ENCODE measurements at regions not wholly inside any gene's neighbourhood (a gene's known extent, or its start where the extent isn't known, plus 50 kb on each side); places are given as distances from the start of the nearest gene placed in this dataset.

DNA sequence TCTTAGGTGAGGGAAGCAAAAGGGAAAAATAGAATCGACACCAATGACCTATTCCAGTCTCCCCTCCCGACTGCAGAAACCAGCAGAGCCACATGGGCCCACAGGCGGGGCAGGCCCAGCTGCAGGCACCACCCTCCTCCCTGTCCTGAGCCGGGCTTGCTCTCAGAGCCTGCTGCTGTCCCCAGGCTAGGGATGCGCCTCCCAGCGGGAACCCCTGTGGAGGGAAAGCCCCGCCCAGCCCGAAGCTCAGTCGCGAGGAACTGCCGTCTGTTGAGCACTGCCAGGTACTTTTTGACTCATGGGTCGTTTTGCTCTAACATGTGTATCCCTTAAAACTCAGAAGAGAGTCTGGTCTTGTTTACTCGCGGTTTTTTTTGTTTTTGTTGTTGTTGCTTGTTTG, 124.5 kb upstream of the RET start:
- DNase-seq (ENCODE audit: low spot score) = peak; percentile 70

DNA sequence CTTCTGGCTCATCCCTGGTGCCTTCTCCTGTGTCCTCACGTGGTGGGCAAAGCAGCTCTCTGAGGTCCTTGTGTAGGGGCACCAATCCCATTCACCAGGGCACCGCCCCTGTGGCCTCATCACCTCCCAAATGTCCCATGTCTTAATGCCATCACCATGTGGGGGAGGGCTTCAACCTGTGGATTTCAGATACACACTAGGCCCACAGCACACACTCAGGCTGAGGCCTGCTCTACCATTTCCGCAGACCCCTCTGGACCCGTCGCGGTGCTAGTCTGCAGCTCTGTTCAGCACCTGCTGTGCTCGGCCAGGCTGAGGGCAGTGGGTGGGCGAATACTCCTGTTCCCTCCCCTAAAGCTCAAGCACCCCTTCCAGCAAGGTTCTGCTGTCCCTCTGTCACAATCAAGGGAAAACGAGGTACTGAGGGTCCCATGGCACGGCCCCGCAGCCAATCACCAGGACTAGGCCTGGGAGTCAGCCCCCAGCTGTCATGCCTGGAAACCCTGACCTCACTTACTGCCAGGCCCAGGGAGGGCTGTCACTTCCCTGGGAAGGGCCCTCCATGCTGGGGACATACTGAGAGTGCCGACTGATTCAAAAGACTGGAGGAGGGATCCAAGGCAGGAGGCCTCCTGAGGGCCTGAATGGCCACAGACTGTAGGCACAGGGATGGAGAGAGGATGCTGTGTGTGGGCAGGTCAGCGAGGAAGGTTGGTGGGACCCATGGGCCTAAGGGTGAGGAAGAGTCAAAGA, 123.8 kb upstream of the RET start:
- DNase-seq (ENCODE audit: low spot score) = no peak

DNA sequence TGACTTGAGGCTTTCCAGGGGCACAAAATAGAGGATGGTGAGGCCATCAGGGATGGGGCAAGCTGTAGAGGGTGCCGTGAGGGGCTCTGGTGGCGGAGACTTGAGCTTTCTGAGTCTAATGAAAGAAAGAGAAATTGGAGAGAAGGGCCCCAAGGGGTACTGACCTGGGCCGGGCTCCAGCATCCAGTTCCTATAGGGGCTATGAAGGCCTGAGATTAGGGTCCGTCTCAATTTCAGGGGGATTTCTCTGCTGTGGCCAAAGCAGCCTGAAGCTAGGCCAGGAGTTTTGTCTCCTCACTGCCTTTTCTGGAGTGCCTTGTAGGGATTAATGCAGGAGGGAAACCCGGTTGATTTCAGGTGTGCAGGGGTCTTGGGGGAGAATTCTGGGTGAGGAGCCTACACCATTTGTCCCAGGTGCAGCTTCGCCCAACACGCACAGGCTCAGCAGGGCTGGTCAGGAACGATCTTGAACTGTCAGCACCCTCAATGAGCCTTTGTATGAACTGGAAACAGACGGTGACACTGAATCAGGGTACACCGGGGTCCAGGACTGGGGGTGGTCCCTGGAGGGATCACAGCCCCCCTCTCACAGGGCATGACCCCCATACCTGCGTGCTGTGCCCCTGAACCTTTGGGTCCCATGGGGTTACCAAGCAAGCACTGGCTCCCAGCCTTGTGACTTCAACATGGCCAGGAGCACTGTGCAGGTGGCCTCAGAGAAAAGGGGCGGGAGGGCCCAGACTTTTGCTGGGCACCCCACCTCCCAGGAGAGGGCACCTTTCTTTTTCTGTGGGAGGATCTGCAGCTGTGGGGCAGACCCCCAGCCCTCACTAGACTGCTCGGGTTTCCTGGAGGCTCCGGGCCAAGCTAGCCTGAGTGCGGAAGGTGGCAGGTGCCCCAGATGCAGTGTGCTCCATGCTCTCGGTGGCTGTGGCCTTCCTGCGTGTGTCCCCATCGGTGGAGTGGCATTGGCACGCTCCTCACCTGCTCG, 122.9 kb upstream of the RET start:
- no peak for DNase-seq (ENCODE audit: low spot score)

DNA sequence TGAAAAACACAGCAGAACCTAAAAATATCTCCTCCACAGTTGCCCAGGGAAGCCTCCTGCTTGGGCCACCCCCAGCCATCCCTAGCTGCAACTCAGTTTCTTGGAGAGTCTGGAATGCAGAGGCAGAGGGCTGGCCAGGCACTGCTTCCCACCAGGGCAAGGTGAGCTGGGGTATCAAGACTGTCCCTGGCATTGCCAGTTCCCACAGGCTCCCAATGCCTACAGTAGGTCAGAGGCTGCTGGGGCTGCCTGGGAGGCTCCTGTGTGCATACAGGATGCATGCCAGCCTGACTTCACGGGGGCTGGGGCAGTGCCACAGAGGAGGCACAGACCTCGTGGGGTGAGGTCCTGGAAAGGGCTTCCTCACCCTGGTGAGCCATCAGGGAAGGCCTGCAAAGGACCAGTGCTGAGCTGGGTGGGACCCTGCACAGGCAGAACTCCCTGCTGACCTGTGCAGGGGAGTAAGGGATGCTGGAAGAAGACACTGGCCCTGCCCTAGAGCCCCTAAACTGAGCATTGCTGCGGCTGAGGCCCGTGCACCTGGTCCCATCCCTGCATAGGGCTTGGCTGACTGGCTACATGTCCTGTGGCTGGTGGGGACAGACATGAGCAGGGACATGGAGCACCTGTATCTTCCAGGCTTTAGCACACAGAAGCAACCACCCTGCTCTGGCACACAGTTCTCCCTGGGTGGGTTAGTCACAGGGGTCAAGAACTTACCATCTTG, 121.9 kb upstream of the RET start:
- no peak for DNase-seq (ENCODE audit: low spot score)

DNA sequence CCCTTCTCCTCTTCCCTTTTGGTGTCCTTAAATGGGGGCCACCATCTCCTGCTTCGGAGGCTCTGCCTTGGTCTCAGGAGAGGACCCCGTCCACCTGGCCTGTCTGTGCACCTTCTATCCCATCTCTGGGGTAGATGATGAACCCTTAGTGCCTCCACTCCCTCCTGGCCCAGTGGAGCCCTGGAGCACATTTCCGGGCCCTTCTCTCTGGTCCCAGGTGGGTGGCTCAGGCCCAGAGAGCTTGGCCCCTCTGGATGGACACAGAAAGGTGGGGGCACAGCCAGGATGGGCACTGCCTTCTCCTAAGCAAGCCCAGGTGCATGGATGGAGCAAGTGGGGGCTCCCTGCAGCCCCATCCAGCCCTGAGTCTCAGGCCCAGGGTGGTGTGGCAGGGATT, 121.4 kb upstream of the RET start:
- DNase-seq (ENCODE audit: low spot score) = no peak

DNA sequence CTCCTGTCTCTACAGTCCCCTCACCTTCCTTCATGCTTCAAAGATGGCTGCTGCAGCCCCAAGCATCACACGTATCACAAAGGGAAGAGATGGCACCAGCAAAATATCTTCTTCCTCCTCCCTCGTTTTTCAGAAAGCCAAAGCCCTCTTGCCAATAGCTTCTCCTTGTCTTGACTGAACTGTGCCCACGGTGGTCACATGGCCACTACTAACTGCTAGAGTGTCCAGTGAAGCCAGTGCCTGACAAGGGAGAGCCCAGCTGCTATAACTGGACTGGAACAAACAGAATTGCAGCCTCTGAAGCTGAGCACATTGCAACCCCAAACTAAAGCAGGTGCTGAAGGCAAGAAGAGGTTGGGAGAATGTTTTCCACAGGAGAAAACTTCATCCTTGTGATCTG, 120.8 kb upstream of the RET start:
- no peak for DNase-seq (ENCODE audit: low spot score)

DNA sequence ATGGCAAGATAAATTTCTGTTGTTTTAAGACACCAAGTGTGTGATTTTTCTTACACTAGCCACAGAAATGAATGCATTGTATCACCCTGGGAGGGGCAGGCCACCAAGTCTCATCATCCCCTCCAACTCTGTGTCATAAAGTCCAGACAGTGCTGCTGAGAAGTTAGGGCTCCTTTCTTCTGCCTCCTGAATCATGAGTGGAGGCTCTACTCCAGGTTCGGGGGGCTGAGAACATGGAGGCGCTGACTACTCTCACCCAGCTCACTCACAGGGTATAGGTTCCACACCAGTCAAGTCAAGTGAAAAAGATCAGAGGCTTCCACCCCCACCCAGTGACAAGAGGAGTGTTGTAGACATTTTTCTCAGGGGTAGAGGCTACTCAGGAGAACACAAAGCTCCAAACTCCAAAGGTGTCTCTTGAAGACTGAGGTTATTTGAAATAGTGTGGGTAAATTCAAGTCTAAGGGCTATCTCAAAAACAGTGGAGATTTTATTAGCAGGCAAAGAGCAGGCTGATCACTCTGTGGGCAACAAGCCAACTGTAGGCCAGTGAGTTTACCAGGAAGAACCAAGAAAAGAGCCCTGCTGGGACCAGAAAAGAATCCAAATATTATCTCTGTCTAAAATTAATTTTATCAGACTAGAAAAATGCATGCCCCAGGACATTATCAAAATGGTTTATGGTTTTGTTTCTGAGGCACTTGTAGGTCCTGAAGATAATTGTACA, 118.6 kb upstream of the RET start:
- no peak for DNase-seq (ENCODE audit: low spot score)

DNA sequence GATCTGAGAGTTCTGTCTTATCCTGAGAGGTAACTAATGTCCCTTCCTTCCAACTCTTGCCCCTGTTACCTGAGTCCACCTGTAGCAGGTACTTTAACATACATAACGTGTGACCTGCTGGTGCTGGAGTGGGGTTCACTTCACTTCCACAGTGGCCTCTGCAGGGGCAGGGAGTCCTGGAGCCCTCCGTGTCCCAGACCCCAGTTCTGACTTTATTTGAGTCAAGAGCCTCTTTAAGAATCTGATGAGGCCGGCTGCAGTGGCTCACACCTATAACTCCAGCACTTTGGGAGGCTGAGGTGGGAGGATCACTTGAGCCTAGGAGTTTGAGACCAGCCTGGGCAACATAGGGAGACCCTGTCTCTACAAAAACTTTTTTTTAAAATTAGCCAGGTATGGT, 117.0 kb upstream of the RET start:
- DNase-seq (ENCODE audit: low spot score) = no peak

DNA sequence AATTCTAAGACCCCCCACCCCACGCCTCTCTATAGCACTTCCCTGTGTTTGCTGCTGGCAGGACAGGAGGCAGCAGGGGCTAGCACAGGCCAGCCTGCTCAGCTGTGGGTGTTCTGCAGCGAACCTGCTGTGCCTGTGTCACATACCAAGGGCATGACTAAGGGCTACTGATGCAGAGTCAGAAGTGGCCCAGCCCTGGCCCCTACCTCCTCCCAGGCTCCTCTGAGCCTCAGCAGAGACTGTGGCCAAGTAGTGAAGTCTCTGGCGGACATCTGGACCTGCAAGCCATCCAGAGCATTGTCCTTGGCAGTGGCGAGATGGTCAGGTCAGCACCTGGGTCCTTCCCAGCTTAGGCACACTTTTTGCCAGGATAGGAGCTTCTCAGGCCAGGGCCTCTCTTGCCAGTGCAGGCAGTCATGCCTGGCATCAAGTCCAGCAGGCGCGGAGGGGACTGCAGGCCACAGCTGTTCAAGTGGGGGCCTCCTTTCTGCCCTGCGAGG, 116.3 kb upstream of the RET start:
- peak; percentile 77 for DNase-seq (ENCODE audit: low spot score)

DNA sequence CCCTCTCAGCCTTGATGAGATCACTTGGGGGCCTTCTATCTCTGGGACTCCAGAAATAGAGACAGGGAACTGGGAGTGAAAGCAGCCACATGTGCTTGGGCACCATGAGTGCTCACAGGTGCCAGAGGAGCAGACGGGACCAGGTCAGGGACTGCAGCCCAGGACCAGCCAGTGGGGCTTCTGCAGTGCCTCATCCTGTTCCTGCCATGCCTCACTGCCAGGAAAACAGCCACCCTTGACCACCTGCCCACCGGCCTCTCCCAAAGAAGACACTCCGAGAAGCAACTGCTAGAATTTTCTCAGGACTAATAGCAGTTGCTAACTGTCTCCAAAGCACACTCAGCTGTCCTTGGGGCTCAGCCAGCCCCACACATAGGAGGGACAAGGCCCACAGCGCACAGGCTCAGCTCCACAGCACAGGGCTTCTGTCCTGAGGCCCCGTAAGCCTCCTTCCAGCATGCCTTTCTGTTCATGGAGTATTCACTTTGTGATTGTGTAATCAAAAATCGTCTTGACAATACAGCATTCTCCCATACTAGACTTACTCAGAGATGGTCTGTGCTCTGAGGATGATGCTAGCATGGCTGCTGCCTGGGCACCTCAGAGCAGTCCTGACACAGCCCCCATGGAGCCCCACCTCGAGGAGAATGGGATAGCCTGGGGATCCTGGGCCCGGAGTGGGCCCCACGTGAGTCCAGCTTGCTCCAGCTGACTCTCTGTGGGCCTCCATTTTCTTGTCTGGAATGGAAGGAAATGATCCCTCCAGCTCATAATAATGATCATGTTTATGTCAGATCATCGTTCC, 115.7 kb upstream of the RET start:
- no peak for DNase-seq (ENCODE audit: low spot score)

DNA sequence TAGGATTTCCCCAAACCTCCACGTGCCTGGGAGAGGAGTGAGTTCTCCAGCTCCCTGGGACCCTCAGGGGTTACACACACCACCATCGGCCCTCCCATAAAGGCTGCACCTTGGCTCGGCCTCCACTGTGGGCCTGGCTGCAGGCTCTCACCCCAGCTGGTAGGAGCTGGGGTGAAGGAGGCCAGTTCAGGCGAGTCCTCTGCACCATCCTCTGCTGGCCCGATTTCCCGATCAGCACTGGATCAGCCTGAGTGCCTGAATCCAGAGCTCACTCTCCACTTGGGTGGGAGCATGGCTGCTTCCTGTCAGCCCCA, 115.1 kb upstream of the RET start:
- no peak for DNase-seq (ENCODE audit: low spot score)

DNA sequence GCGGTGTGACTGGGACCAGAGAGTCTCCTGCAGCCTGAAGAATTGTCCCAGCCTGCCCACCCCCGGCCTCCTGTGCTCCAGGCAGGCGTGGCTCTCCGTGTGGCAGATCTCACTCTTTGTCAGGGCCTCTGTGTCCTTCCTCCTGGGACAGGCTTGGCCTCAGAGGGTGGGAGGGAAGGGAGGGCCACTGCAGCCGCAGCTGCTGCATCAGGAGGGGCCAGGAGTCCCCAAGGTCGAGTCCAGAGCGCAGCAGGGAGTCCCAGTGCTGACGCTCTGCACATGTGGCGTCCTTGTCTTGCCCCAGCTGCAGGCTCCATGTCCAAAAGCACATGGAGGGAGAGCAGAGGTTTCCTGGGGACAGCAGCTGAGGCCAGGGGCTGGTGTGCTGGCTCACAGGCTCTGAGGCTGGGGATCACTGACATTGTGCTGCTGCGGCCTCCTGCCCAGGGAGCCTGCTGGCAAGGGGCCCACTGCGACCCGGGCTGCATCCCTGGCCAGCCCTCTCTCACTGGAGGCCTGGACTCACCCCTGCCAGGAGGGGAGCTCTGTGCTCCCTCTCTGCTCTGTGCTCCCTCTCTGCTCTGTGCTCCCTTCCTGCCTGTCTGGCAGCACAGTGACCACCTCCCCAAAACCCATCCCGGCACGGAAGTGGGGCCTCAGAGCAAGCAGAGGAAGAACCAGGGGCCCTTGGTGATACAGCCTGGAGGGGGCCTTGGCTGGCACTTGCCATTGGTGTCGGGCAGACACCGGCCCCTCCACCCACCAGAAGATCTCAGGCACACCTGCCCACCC, 114.6 kb upstream of the RET start:
- DNase-seq (ENCODE audit: low spot score) = no peak

DNA sequence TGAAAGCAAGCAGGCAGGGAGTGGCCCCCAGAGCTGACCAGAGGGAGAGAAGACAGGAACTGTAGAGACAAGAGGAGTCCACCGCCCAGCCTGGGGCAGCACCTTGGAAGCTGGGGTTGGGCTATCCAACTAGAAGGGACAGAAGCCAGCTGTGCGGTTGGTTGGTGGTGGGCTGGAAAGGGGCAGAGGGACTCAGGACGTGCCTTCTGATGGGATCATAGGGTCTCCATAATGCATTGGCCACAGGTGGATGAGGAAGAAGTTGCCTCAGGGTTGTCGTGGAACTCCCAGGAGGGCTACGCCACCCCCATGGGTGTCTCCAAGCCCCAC, 114.0 kb upstream of the RET start:
- no peak for DNase-seq (ENCODE audit: low spot score)

DNA sequence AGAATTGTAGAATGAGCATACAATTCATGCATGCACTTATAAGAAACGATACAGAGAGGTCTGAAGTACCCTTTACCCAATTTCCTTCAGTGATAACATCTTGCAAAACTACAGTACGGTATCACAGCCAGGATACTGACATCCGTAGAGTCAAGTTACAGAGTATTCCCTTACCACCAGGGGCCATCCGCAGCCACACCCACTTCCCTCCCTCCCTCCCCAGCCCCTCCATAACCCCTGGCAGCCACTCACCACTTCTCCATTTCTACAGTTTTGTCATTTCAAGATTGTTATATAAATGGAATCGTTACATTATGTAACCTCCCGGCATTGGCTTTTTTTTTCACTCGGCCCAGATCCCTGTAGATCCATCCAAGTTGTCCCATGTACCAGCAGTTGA, 113.6 kb upstream of the RET start:
- no peak for DNase-seq (ENCODE audit: low spot score)

DNA sequence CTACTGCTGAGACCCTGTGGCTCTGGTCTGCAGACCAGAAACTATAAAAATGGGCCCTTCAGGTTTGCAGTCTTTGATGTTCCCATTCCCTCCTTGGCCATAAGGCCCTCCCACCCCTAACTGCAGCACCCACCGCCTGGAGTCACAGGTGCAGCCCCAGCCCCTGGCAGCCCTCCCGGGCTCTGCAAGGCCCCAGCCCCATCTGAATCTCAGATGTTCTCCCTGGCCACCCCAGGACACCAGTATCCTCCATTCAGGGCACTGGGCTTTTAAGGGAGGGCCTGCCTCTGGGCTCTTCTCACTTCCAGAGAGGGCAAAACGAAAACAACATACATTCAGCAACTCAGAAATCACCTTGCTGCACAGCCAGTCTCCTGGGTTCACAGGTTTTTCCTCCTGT, 107.7 kb upstream of the RET start:
- DNase-seq (ENCODE audit: low spot score) = no peak

DNA sequence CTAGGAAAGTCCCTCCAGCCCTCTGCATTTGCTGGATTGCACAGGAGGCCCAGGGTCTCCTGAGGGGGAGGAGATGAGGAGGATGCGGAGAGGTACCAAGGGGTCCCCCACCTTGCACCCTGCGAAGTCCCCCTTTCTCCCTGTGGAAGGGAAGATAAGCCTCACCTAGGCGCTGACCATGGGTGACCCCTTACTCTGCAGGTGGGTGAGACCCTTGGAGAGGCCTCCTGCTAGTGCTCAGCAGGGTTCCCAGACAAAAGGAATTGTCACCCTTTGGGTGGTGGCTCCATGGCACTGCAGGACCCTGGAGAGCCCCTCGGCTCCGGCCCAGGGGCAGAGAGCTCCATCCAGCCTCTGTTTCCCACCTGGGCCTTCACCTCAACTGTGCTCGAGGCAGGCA, 107.0 kb upstream of the RET start:
- no peak for DNase-seq (ENCODE audit: low spot score)

DNA sequence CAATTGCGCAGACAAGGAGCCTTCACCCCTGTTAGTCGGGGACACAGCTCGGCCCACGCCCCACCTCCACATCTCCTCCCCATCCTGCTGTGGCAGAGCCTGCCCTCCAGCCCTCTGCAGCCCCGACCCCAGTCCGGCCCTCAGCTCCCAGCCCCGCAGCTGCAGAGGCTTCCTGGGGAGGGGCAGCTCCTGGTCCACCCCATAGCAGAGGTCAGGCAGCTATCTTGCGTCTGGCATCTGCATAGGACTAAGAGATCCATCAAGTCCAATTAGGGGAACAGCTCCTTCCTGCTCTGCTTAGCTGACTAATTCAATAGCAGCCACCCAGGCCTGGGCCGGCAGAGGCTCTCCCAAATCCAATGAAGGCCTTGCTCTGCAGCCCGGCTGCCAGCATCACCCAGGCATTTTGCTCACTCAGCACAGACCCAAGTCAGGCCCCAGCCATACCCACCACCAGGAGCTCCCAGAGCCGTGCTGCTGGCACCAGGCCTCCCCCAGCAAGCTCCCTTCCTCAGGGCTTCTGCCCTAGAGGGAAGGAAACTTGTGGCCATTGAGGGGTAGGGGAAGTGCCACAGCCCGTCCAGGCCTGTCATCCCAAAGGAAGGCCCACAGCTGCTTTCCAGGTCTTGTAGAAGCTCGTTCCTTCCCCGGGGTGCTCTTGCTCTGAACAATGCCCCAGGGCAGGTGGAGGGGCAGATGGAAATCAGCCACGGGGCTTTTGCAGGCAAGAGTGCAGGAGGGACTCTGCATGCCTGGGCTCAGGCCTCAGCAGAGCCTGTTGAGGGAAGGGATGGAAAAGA, 106.2 kb upstream of the RET start:
- DNase-seq (ENCODE audit: low spot score) = no peak

DNA sequence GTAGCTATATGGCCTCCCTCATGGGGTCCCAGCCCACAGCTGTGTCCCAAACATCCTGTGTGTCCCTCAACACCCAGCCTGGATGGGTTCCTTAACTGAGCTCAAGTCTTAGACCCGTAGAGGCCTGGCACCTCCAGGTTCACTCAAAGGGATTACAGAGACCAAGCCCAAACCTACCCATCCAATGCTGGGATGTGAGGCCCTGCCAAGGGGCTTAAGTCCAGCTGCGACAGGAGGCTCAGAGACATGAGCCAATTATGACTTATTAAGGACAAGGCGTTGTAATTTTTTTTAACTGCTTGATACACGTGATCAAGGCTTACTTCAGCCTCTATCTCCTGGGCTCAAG, 105.6 kb upstream of the RET start:
- no peak for DNase-seq (ENCODE audit: low spot score)

DNA sequence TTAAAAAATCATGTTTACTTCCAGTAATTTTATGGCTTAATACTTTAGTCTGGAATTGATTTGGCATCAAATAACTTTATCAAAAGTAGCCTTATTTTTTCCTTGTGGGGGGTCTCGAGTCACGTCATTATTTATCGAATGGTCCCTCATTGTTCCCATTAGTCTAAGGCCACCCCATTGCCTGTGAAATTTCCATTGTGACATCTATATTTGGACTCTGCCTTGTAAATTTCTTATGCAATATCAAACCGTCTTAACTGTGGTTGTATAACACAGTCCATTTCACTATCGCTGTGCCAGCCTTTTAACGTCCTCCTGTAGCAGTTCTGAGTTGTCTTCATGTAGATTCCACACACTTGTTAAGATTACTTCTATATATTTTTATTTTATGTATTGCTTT, 103.9 kb upstream of the RET start:
- no peak for DNase-seq (ENCODE audit: low spot score)

DNA sequence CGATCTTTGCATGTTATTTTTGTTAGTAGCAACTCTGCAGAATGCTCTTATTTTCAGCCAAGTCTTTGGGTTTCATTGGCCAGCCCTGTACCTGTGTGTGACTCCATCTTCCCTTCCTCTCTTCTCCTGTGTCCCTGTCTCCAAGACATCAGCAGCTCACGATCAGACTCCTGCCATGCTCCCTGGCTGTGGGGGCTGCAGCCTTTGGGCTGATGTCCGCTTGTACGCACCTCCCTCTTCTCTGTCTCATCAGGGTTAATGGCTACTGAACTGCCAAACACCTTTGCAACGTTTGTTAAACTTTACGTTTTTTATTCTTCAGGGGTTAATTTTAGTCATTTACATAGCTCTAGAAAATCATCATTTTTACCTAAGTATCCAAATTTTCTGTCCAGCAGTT, 103.5 kb upstream of the RET start:
- DNase-seq (ENCODE audit: low spot score) = no peak
